ENCODE measurements at regions not wholly inside any gene's neighbourhood (a gene's known extent, or its start where the extent isn't known, plus 50 kb on each side); places are given as distances from the start of the nearest gene placed in this dataset.
"Not testable (repeated sequence)": the region's sequence is repeated elsewhere in the genome, so short reads cannot be mapped to it uniquely, and the experiment has no call there.

DNA sequence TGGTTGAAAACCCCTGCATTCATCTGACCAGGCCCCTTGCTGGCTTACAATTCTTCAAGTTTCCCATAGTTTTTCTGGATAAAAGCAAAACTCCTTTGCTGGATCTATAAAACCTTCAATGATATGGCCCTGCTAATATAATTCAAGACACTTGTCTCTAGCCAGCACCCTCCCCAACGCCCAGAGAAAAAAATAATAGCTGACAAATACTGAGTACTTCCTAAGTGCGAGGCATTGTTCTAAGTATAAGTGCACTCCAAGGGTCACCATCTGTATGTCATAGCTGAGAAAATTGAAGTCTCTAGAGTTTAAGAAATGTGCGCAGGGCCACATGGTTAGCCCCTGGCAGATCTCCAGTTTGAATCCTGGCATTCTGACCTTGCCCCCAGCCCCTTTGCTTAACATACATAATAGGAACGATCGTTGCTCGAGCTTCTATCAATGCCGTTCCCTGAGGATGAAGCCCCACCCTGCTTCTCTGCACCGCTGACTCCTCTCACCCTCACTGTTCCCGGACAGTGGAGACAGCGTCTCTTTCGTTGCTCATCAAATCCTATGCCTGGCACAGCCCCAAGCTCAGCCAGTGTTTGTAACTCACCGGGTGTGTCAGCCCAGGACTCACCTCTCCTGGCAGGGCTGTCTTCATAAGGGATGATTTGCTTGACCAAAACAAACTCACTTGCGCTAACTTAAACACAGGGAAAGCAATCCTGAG lies 377.1 kb upstream of the PROK2 start:
- DNase-seq, result no peak

DNA sequence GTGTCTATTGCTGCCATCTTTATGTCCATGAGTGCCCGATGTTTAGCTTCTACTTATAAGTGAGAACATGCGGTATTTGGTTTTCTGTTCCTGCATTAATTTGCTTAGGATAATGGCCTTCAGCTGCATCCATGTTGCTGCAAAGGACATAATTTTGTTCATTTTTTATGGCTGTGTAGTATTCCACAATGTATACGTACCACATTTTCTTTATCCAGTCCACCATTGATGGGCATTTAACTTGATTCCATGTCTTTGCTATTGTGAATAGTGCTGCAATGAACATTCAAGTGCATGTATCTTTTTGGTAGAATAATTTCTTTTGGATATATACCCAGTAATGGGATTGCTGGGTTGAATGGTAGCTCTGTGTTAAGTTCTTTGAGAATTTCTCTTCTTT lies 376.3 kb upstream of the PROK2 start:
- not testable (repeated sequence) for DNase-seq

DNA sequence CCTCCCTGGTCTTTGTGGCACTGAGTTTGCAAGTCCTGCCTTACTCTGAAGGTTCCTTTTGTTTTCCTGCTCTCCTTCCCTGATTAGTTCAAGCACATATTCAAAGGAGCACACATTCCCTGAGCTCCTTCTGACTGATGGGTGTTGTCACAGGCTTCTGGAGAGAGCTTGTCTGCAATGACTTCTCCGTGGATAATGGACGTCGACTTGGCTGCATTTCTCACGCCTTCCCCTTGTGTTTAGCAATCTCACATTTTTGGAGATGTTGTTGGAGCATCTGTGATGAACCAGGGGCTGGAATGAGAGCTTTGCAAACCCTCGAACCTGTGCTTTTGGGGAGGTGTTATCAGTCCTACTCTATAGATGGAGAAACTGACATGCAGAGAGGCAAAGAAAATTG lies 375.4 kb upstream of the PROK2 start:
- no peak for DNase-seq

DNA sequence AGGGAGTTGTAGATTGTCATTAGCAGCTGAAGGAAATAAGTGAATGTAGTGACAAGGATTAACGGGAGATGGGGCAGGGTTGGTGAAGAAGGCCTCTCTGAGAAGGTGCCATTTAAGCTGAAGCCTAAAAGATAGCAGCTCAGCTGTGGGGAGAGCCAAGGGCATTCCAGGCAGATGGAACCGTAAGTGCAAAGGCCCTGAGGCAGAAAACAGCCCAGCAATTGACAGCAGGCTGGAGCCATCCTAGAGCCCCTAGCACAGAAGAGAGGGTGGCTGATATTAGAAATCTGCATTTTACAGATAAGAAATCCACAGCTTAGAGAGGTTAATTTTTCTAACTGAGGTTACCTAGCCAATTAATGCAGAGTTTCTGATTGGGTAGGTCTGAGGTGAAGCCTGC lies 374.5 kb upstream of the PROK2 start:
- no peak for DNase-seq

DNA sequence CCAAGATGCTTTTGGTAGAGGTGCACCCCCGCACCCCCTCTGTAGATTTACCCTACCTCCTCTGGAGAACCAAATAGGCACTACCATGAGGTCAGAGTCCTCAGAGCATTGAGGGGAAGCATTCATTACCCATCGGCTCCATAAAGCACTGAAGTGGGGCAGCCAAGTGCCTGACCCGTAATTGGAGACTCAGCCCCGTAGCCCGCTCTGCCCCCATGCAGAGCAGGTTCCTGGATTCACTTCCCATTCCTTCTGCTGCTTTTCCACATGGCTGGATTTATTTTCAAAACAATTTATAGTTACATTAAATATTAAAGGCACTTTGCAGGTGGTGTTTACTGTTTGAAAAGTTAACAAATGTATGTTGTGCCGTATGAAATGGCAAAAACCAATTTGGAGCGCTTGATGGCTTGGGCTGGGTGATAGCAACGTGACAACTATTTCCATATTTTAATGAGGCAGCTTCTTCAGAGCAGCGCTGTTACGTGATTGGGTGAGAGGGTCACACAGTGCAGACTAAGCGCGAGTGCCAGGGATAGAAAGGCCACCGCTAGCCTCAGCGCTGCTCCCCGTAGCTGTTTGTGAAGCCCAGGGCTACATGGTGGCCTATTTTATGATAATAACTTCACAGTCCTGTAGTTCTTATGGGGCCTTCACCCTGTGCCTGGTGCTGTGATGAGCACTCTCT lies 373.8 kb upstream of the PROK2 start:
- no peak for DNase-seq

DNA sequence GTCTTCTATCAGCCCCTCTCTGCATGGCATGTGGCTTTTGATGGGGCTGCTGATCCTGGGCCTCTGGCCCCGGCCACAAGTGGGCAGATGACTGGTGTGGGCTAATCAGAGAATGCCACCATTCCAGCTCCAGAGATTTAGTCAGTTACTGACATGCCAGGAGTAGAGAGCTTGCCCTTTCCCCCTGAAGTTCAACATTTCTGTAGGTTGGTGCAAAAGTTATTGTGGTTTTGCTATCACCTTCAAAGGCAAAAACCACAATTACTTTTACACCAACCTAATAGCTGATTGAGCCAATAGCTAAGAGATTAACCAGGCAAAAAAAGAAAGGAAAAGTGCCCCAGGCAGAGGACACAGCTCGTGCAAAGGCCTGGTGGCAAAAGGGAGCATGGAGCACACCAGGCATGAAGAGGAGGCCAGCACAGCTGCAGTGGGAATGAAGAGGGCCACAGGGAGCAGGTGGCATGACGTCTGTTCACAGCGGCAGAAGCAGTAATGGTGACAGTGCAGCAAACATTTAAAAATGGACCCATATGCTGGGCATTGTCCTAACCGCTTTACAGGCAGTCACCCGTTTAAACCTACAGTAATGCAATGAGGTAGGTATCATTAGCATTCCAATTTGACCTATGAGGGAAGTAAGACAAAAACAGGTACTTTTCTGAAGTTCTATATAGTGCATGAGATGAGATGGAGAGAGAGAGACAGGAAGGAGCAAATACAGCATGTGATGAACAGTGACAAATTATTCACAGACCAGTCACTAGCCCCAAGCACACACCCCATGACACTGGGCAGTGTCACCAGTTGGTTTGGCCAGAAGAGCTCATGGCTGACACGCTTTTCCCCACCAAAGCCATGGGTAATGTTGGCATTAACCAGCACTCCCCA lies 373.0 kb upstream of the PROK2 start:
- DNase-seq, result no peak

DNA sequence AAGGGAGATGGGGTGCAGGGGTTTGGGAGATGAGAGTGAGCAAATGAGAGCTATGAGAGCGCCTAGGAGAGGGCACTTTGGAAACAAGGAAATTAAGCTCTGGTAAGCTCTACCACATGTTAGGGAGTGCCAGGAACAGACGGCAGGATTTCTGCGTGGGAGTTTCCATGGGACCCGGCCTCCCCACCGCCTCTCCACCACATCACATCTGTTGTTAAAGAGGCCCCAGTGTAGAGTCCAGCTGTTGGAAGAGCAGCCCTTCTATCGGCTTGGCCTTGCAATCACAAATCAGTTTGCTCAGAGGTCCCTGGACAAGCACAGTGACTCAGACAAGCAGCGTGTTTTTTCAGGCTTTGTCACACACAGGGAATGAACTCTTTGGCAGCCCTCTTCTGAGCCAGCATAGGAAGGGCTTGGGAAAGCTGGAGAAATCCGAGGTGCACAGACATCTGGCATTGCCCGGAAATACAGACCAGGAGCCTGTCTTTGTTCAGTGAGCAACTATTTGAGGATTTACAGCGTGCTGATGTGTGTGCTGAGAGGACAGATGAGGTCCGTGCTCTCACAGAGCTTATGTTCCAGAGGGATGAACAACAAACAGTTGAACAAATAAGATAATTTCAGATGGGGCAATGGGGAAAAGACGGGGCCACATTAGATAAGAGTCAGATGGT lies 370.6 kb upstream of the PROK2 start:
- DNase-seq, result no peak

DNA sequence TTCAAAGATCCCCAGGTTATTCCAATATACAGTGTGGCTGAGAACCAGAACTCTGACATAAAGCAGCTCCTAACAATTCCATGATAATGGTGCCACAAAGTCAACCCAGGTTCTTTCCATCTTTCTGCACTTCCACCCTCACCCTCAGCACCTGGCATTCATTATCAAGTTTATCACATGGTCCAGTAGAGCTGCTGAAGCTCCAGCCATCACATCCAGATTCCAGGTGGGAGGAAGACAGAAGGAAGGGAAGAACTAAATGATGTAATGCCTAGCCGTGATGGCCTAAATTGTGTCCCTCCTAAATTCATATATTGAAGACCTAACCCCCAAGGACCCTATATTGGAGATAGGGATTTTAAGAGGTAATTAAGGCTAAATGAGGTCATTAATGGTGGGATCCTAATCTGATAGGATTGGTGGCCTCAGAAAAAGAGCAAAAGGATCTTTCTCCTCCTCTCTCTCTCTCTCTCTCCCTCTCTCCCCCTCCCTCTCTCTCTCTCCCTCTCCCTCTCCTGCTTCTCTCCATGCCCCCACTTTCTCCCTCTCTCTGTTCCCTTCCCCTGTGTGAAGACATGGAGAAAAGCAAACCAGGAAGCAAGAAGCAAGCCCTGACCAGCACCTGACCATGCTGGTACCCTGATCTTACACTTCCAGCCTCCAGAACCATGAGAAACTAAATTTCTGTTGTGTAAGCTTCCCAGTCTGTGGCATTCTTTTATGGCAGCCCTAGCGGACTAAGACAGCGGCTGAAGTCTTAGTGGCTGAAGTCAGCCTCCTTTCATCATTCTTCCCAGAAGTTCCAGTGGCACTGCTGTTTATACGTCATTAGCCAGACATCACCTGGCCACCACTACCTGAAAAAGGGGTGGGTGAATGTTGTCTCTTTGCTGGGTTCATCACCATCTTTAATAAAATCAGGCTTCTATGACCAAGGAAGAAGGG lies 369.7 kb upstream of the PROK2 start:
- DNase-seq, result no peak

DNA sequence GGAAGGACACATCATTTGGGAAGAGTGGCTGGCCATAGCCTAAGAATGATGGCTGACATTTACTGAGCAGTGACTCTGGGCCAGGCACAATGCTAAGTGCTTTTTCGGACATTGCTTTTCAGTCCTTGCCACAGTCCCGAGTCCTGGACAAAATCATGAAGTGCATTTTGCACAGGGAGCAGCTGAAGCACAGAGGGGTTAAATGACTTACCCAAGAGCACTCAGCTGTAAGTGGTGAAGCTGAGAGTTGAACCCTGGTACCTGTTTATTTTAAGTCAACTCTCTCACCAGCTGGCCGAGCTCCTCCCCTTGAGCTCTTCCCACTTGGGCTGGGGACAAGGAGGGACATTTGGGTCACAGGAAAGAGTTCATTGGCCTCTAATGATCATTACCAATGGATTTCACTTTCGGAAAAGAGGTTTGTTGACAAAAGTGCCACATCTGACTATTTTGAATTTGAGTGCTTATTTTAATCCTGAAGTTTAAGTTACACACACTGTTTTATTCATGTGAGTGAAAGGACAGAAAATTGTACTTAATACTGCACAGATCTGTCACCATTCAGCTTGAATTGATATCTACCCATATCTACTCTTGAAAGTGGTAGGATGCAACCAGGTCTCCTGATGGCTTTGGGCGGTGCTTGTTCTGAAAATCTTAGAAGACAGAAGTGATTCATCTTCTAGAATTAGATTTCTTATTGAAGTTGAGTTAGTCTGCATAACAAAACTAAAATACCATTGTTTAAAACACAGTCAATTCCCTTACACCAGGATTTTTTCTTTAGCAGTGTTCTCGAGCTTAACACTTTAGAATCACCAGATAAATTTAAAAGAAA lies 368.7 kb upstream of the PROK2 start:
- no peak for DNase-seq

DNA sequence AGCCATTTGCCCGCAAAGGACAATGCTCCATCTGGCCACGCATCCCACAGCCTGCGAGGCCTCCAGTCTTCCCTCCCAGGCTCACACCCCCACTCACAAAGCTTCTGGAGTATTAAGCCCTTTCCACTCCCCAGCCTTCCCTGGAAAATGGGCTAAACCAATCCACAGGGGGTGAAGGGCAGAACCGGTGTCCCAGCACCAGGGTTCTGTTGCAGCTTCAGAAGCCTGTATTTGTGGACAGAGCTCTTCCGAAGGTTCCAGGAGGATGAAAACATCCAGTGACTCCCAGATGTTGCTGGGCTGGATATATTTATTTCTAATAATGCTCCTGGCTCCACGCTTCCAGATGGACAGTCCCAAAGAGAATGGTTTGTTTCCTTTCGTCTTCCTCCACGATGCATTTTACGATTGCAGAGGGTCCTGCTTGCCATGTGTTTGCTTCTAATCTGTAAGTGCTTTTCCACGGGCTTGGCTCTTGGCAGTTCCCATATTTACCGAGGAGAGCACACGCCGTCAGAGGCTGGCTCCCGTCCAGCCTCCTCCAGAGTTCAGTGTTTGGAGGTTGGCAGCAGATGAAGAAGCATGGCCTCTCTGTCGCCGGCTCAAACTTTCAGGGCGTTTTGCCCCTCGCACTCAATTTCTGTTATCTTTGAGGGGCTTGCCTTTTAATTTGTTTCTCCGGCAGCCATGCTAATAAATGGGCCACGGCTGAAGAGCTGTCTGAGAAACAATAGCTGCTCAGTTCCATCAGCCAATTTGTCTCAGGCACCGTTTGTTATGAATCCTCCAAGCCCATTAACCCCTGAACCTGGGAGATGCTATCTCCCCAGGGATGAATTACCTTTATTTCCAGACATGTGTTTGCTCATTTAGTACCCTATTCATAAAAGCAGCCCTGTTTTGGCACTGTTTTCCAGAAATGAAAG lies 367.9 kb upstream of the PROK2 start:
- DNase-seq, result no peak

DNA sequence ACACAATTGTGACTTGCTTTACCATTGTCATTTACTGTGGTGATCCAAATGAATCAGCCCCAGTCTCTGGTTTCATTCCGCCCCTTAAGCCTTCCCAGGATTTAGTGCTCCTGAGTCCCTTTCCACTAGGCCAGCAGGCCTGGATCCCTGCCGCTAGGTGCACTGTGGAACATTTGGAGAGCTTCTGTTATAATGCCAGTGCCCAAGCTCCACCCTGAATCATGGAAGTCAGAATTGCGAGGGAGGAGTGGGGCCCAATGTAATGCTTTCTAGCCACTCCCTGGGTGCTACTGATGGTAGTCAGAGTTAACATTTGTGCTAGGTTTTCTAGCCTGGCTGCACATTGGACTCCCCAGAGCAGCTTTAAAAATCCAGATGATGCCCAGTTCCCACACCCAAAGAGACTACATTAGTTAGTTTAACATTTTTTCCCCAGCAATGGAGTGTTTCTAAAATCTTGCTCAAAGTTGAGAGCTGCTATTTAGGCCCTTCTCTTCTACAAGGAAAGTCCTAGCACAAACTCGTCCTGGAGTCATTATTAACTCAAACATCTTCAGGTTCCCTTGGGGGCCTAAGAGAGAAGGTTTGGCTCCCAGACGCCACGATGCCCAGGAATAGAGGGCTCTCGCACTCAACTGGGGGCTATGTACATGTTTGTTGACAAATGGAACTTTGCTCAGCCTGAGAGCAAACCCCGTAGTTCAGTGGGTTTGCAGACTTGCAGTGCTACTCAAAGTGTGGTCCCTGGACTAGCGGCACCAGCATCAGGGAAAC lies 366.7 kb upstream of the PROK2 start:
- no peak for DNase-seq

DNA sequence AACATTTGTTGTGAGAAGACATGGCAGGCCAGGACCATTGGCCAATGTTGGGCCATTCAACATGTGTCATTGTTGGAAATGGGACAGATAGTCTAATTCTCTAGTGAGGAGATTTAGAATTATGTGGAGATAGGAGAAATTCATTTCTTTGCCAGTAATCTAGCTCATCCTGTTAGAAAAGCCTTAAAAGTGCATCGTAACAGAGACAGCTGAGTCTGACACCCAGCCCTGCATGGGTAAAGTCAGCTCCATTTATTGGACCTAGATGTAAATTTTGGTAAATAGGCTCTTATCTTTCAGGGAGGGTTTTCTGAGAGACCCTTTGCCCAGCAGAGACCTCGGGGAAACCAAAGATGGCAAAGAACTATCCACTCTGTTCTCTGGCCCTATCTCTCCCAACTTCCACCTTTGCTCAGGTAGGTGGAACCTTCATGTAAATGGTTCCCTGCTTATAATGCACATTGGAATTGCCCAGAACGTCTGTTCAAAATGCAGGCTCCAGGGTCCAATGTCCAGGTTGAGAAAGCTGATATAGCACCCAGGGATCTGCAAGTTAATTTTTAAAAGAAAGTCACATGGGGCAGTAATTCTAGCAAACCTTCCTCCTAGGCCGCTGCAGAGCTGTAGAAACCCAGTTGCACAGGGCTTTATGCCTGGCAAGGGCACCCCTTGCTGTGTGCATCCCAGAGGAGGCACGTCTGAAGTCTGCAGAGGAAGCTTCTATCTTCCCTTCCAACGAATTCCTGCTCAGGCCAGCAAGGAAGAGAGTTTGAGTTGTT lies 365.9 kb upstream of the PROK2 start:
- no peak for DNase-seq

DNA sequence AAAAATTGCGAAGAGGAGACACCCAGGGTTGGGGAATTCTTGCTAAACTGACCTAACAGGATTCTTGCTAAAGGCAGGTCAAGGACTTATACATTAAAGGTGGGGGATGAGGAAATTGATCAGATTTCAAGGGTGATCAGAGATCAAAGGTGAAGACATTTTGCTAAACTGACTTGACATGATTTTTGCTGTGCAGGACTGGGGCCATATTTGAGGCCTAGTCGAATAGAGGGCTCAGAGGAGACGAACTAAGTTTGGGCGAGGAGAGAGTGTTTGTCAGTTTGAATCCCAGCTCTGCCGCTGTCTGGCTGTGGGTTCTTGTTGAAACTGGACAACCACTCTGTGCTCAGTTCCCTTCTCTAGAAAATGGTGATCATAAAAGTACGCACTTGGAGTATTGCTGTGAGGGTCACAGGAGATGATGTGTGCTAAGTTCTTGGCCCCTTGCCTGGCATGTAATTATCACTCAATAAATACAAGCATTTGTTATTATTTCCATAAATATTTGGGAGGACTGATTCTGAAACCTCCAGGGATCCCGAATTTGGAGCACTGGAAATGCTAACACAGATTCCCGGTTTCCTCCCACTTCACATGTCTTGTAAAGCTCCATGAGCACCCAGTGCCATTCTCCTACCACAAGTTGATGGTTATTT lies 364.8 kb upstream of the PROK2 start:
- no peak for DNase-seq

DNA sequence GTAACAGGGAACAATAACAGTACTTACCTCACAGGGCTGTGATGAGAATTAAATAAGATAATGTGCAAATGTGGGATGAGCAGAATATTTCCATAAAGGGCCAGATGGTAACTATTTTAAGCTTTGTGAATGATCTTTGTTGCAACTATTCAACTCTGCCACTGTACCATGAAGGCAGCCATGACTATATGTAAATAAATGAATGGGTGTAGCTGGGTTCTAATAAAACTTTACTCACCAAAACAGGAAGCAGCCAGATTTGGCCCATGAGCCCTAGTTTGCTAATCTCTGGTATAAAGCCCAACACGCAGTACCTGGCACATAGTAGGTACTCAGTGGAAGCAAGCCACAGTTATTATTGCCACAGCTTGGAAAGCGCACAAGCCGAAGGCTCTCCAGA lies 362.7 kb upstream of the PROK2 start:
- no peak for DNase-seq

DNA sequence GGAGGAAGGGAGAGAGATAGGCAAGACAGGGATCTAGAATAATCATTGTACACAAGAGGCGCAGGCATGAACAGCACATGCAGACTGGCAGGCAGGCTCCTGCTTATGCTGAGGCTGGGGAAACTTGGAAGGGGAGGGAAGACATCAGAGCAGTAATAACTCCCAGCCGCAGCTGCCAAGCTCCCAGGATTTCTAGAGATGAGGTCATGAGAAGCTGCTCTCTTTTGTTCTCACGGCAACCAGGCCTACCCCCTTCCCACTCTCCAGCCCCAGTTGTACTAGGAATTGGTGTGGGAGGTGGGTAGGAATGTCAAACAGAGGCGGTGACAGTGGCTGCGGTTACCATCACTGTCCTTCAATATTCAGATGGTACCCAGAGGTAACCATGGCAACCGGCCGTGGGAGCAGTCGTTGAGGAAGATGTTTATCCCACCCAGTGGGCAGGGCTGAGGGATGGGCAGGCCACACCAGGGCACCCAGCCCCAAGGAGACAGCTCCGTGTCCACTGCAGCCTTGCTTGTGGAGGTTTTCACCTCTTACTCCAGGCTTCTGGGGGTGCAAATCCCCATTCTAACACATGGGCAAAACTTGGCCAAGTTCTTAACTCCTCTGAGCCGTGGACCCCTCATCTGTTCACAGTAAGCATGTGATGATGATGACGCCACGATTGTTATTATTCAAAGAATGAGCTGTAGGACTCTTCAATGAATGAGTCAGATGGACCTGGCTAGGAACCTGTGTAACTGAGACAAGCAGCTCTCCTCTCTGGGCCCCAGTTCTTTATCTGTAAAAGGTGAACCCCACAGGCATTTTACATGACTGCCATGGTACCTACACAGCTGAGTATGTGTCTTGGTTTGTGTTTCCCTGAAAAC lies 360.8 kb upstream of the PROK2 start:
- no peak for DNase-seq

DNA sequence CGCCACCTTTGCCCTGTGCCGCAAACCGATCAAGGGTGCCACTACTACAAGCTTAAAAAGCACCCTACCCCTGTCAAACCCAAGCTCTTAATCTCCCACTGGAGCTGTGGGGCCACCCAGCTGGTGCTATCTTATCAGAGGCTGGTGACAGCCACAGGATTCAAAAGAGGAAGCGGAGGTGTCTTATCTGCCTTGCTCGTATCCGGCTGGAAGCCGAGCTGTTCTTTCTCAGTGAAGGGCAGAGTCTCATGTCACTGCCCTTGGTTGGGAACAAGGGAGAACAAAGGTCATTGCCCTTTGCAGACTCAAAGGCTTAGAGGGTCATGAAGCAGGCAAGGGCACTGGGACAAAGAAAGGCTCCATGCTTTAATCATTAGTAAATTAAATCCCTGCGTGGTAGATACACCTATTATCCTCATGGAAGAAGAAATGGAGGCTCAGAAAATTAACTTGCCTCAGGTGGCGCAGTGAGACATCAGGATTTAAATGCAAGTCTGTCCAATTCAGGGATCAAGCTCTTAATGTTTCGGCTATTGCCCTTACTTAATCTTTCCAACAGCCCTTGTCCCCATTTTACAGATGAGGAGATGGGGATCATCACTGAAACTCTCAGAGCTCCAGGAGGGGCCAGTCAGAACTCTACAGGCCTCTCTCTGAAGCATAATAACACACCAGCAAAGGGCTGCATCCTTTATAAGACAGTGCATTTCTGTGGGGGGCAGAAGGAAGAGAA lies 360.0 kb upstream of the PROK2 start:
- peak; percentile 29 for DNase-seq

Measured in stimulated activated CD4-positive, alpha-beta T cell treated with anti-CD3 and anti-CD28 coated beads, Interleukin-15, amount 100 ng/mL, for 24 hours (primary cell).